ENCODE measurements at regions not wholly inside any gene's neighbourhood (a gene's known extent, or its start where the extent isn't known, plus 50 kb on each side); places are given as distances from the start of the nearest gene placed in this dataset.

- Histone ChIP-seq H3K9me3 (no peaks in the 10 kb centered on the region), H3K36me3 (no peaks in the 10 kb centered on the region), H3K27me3 (no peaks in the 10 kb centered on the region), H3K4me1 (peaks cover 0 to 9% of the 10 kb centered on the region in 2 donors), H3K27ac (no peak overlapping the region), H3K4me3 (replicated peaks in 1 of 3) (no peak overlapping the region)
- TF ChIP-seq, protein P1, sequence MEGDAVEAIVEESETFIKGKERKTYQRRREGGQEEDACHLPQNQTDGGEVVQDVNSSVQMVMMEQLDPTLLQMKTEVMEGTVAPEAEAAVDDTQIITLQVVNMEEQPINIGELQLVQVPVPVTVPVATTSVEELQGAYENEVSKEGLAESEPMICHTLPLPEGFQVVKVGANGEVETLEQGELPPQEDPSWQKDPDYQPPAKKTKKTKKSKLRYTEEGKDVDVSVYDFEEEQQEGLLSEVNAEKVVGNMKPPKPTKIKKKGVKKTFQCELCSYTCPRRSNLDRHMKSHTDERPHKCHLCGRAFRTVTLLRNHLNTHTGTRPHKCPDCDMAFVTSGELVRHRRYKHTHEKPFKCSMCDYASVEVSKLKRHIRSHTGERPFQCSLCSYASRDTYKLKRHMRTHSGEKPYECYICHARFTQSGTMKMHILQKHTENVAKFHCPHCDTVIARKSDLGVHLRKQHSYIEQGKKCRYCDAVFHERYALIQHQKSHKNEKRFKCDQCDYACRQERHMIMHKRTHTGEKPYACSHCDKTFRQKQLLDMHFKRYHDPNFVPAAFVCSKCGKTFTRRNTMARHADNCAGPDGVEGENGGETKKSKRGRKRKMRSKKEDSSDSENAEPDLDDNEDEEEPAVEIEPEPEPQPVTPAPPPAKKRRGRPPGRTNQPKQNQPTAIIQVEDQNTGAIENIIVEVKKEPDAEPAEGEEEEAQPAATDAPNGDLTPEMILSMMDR (IDR thresholded peaks at IDR 0.05): no peak
- TF ChIP-seq POLR2A (IDR thresholded peaks at IDR 0.05): no peak
- WGBS, 2 donors: 63 to 75% methylated on average over 7 of the region's 7 CpGs
- DNase-seq: no peak
- intact Hi-C loops (cut with DNase I): no loop called here
Observed at GRCh38 chr6:193773-194310, 98.4 kb upstream of the DUSP22 start.

DNA sequence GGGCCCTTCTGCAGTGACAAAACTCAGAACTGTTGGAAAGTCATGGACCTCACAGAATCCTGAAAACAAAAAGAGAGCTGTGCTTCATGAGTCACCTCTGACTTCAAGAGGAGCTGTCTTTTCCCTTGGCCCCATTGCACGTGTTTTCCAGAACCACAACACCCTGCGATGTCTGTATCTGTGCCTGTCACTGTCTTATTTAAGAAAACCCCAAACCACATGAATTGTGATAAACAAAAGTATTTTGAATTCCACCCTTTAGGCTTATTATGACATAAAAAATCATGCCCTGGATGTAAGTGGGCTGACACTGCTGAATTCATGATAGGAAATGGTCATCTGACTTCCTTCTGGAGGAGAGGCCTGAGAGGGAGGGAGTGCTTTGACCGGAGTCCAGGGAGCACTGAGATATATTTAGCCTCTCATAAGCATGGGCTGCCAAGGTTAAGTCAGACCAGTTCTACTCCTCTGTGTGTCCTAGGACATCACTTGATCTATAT lies 96.4 kb upstream of the DUSP22 start:
- intact Hi-C loops (cut with DNase I): no loop called here
- H3K4me3 ChIP-seq (replicated peaks in 1 of 3): no peak overlapping the region
- no peaks in the 10 kb centered on the region for H3K9me3 ChIP-seq
- no peaks in the 10 kb centered on the region for H3K36me3 ChIP-seq
- peak overlapping the region in 1 of 3 donors; percentile 8 for H3K27ac ChIP-seq
- TF ChIP-seq, protein P1 (IDR thresholded peaks at IDR 0.05): no peak
- no peak for TF ChIP-seq POLR2A (IDR thresholded peaks at IDR 0.05)
- peaks cover 0 to 6% of the 10 kb centered on the region in 2 donors for H3K4me1 ChIP-seq
- no peaks in the 10 kb centered on the region for H3K27me3 ChIP-seq
- 39 to 55% methylated on average over 3 of the region's 3 CpGs for WGBS, 2 donors
- no peak for DNase-seq

DNA sequence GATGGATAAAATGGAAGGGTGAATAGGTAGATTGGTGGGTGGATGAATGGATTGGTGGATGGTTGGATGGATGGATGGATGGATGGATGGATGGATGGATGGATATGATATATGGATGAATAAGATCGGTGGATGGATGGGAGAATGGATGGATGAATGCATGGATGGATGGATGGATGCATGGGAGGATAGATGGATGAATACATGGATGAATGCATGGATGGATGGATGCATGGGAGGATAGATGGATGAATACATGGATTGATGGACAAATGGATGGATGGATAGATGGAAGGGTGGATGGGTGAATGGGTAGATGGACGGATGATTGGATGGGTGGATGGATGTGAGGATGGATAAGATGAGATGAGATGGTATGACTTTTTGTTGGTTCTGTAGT lies 95.7 kb upstream of the DUSP22 start:
- no peak for TF ChIP-seq POLR2A (IDR thresholded peaks at IDR 0.05)
- TF ChIP-seq, protein P1 (IDR thresholded peaks at IDR 0.05): no peak
- intact Hi-C loops (cut with DNase I): no loop called here
- Histone ChIP-seq H3K4me1 (peaks cover 0 to 6% of the 10 kb centered on the region in 2 donors), H3K4me3 (replicated peaks in 1 of 3) (no peak overlapping the region), H3K27me3 (no peaks in the 10 kb centered on the region), H3K36me3 (no peaks in the 10 kb centered on the region), H3K27ac (no peak overlapping the region), H3K9me3 (no peaks in the 10 kb centered on the region)
- WGBS, 2 donors: 93 to 96% methylated on average over 2 of the region's 2 CpGs
- no peak for DNase-seq

DNA sequence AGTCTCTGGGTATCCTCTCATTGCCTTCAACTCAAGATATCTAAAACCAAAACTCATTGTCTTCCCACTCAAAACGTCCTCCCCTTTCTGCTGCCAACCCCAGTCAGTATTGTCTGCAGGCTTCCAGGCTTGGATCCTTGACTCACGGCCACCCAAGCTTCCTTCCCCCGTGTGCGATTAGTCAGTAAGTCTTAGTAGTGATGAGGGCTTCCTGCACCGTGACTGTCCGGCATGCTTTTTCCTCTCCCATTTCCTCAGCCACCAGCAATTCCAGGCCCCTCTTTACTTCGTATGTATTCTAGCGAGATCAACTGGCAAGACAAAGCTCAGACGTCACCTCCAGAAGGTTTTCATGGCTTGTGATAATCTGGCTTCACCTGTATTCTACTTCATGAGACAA lies 88.6 kb upstream of the DUSP22 start:
- H3K36me3 ChIP-seq: no peaks in the 10 kb centered on the region
- no peaks in the 10 kb centered on the region for H3K9me3 ChIP-seq
- no peak overlapping the region for H3K27ac ChIP-seq
- intact Hi-C loops (cut with DNase I): no loop called here
- WGBS, 2 donors: 82 to 85% methylated on average over 9 of the region's 9 CpGs
- TF ChIP-seq, protein P1 (IDR thresholded peaks at IDR 0.05): no peak
- TF ChIP-seq POLR2A (IDR thresholded peaks at IDR 0.05): no peak
- H3K27me3 ChIP-seq: no peaks in the 10 kb centered on the region
- H3K4me3 ChIP-seq (replicated peaks in 1 of 3): no peak overlapping the region
- no peak for DNase-seq
- H3K4me1 ChIP-seq: no peaks in the 10 kb centered on the region

DNA sequence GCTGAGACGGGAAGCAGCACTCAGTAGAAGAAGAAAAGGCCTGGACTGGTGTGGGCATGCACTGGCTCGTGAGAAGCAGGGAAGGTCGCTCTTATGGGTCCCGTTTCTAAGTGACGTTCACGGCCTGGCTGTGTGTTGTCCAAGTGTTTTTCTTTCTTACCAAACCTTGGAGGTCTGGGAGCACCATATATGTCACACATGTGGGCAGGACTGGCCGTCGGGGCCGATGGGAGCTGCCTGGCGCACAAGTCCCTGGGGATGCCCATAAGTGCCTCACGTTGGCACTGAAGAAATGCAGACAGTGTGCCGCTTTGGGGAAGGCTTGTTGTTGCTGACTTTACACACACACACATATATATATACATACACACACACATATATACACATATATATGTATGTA lies 86.0 kb upstream of the DUSP22 start:
- intact Hi-C loops (cut with DNase I): no loop called here
- H3K27me3 ChIP-seq: no peaks in the 10 kb centered on the region
- no peaks in the 10 kb centered on the region for H3K9me3 ChIP-seq
- no peak overlapping the region for H3K27ac ChIP-seq
- H3K36me3 ChIP-seq: no peaks in the 10 kb centered on the region
- WGBS, 2 donors: 82 to 87% methylated on average over 12 of the region's 12 CpGs
- H3K4me1 ChIP-seq: no peaks in the 10 kb centered on the region
- TF ChIP-seq POLR2A (IDR thresholded peaks at IDR 0.05): no peak
- TF ChIP-seq, protein P1 (IDR thresholded peaks at IDR 0.05): no peak
- DNase-seq: no peak
- no peak overlapping the region for H3K4me3 ChIP-seq (replicated peaks in 1 of 3)
